Stimulated activated CD4-positive, alpha-beta T cell treated with anti-CD3 and anti-CD28 coated beads, TNF-alpha, amount 100 ng/mL, for 48 hours (primary cell): ENCODE measurements at regions not wholly inside any gene's neighbourhood (a gene's known extent, or its start where the extent isn't known, plus 50 kb on each side); places are given as distances from the start of the nearest gene placed in this dataset.

Experiments
- DNase-seq, 3 donors: peaks; one replicate each; pipeline ENCODE4 v3.0.0-alpha.2; 2020; ENCODE audit warnings: low read depth in 3 of 3

DNA sequence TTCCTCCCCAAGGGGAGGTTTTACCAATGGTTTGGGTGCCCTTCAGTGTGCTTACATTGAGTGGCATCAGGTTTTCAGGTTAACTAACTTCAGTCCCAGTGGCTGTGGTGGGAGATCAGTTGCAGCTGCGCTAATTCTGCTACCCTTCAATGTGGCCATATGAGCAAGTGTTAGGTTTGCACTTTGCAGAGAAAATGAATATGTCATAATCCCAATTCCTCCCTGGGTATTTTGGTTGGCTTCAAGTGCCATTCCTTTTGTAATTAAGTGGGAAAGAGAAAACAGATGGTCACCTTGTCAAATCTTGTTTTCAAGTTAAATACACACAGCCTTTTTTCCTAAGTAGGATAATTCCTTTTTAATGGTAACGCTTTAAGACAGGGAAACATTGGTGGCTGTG lies 236.2 kb downstream of the TLE4 start:
- DNase-seq: no peak

DNA sequence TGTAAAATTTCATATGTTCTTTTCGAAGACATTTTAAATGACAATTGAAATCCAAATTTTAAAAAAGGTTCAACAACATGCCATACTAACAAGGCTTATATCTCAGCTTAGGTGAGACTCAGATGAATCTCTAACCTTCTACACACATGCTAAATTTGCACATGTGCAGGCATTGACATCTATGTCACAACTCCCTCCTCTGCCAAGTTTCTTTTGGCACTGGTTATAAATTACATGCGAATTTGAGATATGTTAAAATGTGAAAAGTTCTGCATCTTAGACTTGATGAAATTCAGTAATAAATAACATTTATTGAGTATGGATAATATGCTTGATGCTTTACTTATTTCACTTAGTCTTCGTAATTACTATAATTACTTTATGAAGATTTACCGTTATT lies 234.3 kb downstream of the TLE4 start:
- DNase-seq: no peak

DNA sequence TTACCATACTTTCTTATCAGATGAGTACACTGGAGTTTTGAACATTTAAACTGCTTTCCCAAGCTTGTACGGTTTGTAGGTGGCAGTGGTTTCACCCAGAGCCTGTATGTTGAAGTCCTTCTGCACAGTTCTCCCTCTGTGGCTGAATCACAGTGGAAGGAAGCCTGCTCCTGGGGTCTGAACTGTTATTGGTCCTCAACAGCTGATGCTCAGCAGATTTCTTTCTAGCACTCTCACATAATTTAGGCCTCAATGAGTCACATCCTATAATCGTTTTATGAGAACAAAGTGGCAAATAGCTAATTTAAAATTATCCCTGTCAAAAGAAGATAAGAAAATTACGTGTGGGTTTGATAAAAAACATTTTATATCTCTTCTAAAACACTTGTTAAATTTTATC lies 229.7 kb downstream of the TLE4 start:
- DNase-seq: no peak

DNA sequence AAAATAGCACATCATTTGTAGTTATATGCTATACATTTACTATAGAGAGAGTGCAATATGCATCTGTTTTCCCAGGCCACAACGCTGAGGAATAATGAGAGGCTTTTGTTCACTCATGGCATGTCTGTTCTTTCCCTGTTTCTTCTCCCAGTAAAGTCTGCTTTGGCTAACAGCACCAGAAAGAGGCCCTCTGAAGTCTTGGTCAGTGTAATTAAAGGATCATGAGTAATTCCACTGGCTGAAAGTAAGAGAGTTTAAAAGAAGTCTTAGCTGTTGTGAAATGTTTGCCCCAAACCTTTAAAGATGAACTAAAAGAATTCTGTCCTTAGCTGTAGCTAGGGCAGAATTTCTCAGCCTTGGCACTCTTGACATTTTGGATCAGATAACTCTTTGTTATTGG lies 228.8 kb downstream of the TLE4 start:
- no peak for DNase-seq

DNA sequence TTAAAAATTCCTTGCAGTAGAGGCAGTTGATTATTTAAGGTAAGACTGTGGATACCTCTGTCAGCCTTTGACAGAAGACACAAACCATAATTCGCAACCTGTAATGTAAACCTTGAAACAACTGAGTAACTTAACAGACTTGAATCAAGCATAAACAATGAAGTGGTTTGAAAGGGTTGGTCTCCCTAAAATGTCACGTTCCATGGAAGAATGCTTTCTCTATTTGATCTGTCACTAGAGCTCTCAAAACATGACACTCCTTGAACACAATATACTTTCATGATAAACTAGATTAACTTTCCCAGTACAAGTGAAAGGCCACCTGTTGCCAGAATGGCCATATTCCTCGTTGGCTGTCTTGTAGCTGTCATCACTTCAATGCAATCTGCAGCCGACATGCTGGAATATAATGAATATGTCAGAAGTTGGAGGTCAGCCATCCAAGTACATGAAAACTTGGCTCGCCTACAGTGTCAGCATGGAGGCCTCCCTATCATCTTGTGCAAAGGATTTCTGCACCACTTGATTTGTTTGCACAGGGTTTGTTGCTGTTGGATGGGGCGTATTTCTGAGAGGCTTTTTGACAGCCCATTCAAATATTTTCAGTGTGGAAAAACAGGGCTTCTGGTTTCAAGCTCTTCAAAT lies 228.0 kb downstream of the TLE4 start:
- DNase-seq: no peak

DNA sequence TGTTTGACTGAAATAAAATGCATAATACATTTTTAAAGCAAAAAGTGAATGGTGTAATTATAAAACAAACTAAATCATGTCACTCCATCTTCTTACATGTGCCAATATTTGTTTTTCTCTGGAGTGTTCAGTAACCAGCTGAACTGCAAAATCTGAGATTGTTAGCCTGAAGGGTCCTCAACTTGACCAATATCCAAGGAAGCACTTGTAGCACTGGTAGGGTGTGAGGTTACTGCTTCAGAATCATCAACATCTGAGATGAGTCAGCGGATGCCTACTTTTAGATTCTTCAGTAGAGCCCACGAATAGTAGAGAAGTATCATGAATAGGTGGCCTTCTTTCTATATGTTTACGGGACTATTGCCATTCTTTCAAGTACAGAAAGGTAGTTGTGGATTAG lies 226.7 kb downstream of the TLE4 start:
- DNase-seq: no peak

DNA sequence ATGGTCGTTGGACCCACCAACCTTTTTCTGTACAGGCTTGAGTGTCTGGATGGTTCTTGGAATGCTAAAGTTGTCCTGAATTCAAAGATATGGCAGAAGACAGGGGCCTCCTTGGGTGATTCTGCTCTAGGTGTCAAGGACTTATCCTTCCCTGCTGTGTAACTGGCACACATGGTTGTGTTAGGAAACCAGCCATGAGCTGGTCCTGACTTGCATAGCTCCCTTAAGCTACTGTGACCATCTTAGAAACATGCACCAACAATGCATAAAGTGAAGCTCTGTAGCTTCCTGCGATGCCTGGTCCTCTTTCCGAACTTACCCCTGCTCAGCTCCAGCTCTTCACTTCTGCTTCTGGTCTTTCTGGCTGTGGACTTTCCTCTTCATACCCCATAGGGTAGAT lies 224.6 kb downstream of the TLE4 start:
- DNase-seq: no peak

DNA sequence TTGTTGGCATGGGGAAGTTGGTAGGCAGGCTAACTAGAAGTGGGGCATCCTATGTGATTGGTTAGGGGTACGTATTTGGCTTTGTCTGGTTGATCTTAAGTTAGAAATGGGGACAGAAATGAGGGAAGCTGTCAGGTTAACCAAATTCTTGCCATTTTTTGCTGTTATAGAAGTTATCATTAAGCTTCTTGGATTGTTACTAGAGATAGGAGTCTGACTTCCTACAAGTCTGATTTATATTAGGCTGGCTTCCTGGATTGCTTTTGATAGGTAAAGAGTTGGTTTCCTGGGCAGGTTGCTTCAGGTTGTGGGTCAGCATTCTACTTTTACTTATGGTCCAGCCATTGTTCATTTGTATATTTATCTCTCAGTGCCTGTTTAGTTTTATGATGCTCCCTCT lies 216.9 kb downstream of the TLE4 start:
- no peak for DNase-seq

DNA sequence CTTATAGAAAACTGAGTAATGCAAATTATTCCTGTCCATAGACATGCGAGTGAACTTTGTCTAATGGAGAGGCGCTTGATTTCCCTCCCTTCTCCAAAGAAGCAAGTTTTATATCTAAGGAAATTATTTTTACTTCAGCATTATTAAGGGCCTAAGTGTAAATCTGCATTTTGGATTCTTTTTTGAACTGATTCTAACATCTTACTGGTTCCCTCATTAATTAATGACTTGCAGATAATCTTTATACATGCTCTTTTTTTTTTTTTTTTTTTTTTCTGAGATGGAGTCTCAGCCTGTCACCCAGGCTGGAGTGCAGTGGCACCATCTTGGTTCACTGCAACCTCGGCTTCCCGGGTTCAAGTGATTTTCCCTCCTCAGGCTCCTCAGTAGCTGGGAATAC lies 209.5 kb downstream of the TLE4 start:
- no peak for DNase-seq

DNA sequence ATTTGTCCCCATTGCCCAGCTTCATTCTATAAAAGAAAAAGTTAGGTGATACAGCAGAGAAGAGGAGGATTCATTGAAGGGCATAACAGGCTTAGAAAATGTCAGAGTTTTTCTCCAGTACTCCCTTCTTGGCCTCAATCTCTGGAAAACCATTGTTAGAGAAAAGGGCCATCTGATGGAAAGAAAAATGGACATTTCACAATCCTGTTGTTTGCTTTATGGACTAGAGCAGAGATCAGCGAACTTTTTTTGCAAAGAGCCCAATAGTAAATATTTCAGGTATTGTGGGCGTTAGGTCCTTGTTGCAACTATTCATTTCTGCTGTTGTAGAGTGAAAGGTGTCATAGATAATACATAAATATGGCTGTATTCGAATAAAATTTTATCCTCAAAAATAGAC lies 208.8 kb downstream of the TLE4 start:
- DNase-seq: no peak

DNA sequence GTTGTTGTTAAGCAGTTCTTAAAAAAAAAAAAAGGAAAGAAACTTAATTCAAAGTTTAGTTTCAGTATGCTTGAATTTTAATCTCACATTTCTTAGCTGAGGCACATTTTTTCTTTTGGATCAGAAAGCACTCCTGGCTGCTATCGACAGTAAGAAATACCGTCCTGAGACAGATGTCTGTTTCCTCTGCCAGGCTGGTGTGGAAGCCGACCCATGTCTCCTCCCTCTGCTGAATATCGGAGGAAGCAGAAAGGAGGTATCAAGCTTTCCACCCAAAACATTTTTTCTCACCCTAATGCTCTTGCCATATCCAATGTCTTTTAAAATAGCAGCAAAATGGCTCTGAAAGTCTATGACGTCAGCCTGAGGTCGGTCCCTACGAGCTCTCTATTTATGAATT lies 208.1 kb downstream of the TLE4 start:
- DNase-seq: no peak

DNA sequence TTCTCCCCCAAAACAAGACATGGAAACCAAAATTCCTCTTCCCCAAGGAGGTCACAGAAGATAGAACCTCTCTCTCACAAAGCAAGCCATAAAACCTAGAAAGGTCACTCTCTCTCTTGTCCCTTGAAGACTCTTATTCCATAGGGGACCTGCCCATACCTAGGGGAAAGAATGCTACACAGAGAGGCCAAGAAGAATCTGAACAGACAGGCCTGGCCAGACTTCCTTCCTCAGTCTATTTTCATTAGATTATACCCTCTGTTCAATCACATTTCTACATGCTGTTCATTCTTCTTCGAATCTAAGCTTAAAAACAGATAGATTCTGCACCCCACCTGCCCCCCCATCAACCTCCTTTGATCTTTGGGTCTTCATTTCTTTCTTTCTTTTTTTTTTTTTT lies 206.8 kb downstream of the TLE4 start:
- no peak for DNase-seq

DNA sequence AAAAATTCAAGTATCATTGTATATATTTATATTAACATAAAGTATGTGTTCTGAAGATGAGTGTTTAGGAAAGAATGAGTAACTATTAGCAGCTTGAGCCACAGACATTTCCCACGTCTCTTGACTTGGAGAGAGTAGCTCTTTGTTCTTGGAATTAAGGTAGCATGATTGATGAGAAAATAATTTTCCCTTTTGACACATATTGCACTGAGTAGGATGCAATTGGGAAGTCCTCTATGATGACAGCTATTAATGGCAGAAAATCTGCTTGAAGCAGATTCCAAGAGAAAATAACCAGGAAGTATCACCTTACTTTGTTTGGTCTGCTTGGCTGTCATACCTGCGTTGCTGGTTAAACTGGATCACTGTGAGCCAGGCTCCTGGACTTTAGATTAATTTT lies 204.8 kb downstream of the TLE4 start:
- DNase-seq: no peak
